ELR (cell line): ENCODE measurements at regions not wholly inside any gene's neighbourhood (a gene's known extent, or its start where the extent isn't known, plus 50 kb on each side); places are given as distances from the start of the nearest gene placed in this dataset.
"Not testable (repeated sequence)": the region's sequence is repeated elsewhere in the genome, so short reads cannot be mapped to it uniquely, and the experiment has no call there.

Experiments used
- DNase-seq: peaks from one replicate; pipeline ENCODE4 v3.0.0-alpha.2; 2015; ENCODE audit warnings: low read depth

DNA sequence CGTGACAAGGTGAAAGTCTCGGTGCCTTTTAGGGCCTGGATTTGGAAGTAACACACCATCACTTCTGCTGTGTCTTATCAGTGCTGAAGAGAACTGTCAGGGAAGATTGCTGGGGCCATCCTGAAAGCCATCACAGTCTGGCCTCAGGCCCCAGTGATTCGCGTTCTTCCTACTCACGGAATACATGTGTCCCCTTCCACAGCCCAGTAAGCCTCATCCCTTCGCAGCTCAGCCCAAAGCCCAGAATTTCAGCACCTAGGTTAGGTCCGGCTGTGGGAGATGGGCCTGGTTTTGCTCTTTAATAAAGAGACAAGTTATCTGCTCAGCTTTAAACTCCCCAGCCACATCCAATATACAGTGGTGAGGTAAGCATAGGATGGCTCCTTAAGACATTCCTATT is 113.0 kb upstream of the SPACA7 start:
- no peak for DNase-seq

DNA sequence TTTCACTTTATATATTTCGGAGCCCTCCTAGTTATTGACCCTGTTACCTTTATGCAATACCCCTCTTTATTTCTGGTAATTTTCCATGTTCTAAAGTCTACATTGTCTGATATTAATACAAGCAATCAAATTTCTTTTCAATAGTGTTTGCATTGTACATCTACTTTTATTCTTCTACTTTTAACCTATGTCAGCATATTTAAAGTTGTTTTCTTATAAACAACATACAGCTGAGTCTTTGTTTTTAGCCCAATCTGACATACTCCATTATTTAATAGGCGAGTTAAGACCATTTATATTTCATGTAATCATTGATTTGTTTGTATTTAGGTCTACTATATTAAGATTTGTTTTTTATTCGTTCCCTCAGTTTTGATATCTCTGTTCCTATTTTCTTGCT is 108.5 kb upstream of the SPACA7 start:
- DNase-seq: no peak

DNA sequence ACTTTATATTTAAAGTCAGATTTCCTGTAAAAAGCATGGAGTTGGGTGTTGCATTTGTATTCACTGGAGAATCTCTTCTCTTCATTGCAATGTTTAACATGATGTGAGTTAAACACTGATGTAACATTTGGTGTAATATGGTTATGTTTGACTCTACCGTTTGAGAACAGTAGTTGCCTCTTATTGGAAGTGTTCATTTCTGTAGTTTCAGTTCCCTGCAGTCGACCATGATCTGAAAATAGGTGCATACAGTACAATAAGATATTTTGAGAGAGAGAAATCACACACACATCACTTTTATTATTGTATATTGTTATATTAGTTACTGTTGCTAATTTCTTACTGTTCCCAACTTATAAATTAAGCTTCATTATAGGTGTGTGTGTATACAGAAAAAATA is 105.2 kb upstream of the SPACA7 start:
- no peak for DNase-seq

DNA sequence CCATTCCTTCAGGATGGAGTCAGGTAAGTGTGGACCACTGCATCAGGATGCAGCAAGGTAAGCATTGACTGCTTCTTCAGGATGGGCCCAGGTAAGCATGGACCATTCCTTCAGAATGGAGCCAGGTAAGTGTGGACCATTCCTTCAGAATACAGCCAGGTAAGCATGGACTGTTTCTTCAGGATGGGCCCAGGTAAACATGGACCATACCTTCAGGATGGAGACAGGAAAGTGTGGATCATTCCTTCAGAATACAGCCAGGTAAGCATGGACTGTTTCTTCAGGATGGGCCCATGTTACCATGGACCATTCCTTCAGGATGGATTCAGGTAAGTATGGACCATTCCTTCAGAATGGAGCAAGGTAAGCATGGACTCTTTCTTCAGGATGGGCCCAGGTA is 89.4 kb upstream of the SPACA7 start:
- not testable (repeated sequence) for DNase-seq

DNA sequence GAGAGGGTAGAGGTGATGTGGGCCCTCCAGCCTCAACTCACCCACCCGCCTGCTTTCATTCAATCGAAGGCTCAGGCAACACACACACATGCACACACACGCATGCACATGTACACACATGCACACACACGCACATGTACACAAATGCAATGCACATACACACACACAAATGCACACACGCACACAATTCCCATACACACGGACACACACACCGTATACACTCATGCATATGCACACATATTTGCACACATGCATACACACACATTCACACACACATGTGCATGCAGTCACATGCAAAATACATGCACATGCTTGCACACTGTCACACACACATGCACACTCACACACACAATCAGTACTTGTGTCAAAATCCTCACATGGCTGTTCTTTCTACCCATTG is 55.9 kb upstream of the SPACA7 start:
- no peak for DNase-seq

DNA sequence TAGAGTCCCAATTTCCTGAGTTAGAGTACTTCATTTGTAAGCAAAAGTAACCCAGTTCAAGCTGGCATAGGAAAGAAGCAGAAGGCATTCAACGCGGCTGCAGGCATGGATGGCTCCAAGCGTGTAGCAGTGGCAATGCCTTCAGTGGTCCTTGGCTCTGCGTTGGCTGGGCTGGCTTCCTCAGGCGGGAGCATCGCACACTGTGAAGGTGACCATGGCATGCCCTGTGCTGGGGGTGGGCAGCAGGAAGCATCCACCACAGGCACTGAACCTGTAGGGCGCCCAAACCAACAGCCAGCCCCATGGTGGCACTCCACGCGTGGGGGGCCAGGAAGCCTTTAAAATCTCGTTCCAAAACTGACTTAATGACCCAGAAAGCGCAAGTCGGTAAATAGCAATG is 53.6 kb upstream of the SPACA7 start:
- DNase-seq: no peak

DNA sequence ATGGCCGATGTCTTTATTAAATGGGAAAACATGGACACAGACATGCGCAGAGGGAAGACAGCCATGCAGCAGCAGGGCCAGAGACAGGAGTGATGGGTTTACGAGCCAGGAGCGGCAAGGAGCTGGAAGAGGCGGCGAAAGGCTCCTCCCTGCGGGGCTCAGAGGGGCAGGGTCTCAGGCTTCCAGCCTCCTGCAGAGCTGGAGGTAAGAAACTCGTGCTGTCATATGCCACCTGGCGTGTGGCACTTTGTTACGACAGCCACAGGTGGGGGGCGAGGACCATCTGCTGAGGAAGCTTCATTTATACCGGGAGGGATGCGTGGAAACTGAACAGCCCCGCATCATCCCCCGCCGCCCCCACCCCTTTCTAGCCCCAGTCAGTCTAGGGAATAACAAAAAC is 52.0 kb upstream of the SPACA7 start:
- DNase-seq: no peak

DNA sequence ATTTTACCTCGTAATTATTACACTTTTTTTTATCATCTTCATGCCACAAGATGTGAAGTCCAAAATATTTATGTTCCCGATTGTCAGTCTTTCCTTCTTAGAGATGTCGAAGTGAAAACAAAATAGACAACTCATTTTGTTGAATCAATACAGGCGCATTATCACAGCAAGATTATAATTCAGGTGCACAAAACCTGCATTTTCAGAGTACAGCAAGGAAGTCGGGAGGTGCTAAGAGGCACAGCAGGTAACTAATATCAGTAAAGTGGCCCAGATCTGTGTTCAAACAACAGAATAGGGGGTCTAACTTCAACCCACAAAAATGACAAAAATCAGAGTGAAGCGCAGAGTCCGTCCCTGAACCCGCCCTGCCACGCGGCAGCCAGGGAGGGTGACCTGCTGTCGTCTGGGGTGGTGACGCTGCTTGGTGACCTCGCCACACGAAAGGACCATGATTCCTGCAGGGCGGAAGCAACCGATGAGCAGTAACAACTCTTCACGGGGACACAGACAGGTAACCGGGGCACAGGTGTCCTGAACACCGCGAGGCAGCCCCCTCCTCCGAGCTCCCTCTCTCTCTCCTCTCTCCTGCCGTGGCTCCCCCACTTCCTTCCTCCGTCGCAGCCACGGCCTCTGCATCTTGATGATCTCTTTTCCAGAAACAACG is 50.9 kb upstream of the SPACA7 start:
- DNase-seq: no peak

DNA sequence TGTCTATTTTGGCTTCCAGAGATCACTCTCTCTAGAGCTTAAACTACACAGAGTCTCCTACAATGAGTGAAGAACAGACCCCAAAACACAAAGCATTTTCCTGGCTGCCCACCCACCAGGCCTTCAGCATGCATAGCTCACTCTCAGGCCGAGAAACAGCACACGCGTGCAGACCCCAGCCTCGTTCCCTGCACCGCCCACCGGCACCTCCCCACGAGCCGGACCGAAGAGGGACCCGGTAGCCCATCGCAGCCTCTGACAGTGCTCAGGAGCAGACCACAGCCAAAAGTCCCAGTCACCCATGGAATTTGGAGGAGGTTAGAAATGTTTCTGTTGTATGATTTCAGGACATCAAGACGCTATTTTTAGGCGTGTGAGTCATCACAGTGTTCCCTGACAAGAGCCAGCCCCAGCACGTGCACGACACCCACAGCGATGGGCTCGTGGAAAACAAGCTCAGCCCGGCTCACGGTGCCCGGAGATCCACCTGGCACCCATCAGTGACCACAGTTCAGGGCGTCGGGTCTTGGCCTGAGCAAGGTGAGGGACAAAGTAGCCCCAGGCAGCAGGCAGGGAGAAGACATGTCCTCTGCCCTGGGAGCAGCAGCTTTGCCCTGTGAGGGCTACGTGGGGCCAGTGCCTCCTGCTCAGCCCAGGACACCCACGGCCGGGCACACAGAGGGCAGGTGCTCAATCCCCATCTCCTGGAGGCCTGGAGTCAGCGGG is 50.1 kb upstream of the SPACA7 start:
- DNase-seq: no peak
